Fibroblast of lung (primary cell): ENCODE measurements at regions not wholly inside any gene's neighbourhood (a gene's known extent, or its start where the extent isn't known, plus 50 kb on each side); places are given as distances from the start of the nearest gene placed in this dataset.
"Not testable (repeated sequence)": the region's sequence is repeated elsewhere in the genome, so short reads cannot be mapped to it uniquely, and the experiment has no call there.

ENCODE experiments used
- DNase-seq, 2 donors: peaks; one replicate each; pipeline versions ENCODE4 v3.0.0 to v3.0.0-alpha.2; 2010; ENCODE audit warnings: low read depth in 2 of 2
- H2AFZ ChIP-seq: 2 replicates; pipeline ENCODE4 v1.5.1; 2012; ENCODE audit warnings: low read length, control low read depth, inconsistent platforms
- H3K27ac ChIP-seq: 2 replicates; pipeline ENCODE4 v1.5.1; 2011; ENCODE audit warnings: low read length, control low read depth; ENCODE audit not compliant: insufficient read depth
- H3K27me3 ChIP-seq: 2 replicates; pipeline ENCODE4 v1.5.1; 2011; ENCODE audit warnings: mild to moderate bottlenecking, low read length; ENCODE audit not compliant: control insufficient read depth, insufficient read depth
- H3K36me3 ChIP-seq: 2 replicates; pipeline ENCODE4 v1.5.1; 2011; ENCODE audit warnings: low read length; ENCODE audit not compliant: control insufficient read depth, insufficient read depth
- H3K4me1 ChIP-seq: 2 replicates; pipeline ENCODE4 v1.5.1; 2011; ENCODE audit warnings: low read length; ENCODE audit not compliant: control insufficient read depth, insufficient read depth; ENCODE audit errors: extremely low read depth
- H3K4me2 ChIP-seq: 2 replicates; pipeline ENCODE4 v1.5.1; 2011; ENCODE audit warnings: low read length, control low read depth; ENCODE audit not compliant: insufficient read depth; ENCODE audit errors: extremely low read depth
- H3K4me3 ChIP-seq, 4 experiments: fragments of 200-600 bp in 1 of 4; sonication (generic) in 1 of 4; replicated peaks in 1 of 4; 2 replicates each; pipeline ENCODE4 v1.5.1; 2011 to 2016; ENCODE audit warnings: low read length in 4 of 4, low read depth in 3 of 4, mild to moderate bottlenecking in 3 of 4, control low read depth in 2 of 4, inconsistent platforms in 1 of 4, mixed read lengths in 1 of 4; ENCODE audit not compliant: insufficient read depth in 1 of 4; ENCODE audit errors: control extremely low read depth in 1 of 4
- H3K79me2 ChIP-seq: 2 replicates; pipeline ENCODE4 v1.5.1; 2012; ENCODE audit warnings: mild to moderate bottlenecking, low read length, inconsistent platforms; ENCODE audit not compliant: control insufficient read depth, insufficient read depth
- H3K9ac ChIP-seq: 2 replicates; pipeline ENCODE4 v1.5.1; 2011; ENCODE audit warnings: mild to moderate bottlenecking, low read length, control low read depth; ENCODE audit not compliant: insufficient read depth
- H3K9me3 ChIP-seq: 2 replicates; pipeline ENCODE4 v1.5.1; 2012; ENCODE audit warnings: low read depth, low read length; ENCODE audit not compliant: control insufficient read depth, insufficient read depth
- H4K20me1 ChIP-seq: 2 replicates; pipeline ENCODE4 v1.5.1; 2011; ENCODE audit warnings: low read length; ENCODE audit not compliant: control insufficient read depth, insufficient read depth; ENCODE audit errors: extremely low read depth
- EZH2 ChIP-seq: IDR thresholded peaks from 2 replicates; pipeline ENCODE4 v1.5.1; 2012; ENCODE audit warnings: low read length, control low read depth, mild to moderate bottlenecking; ENCODE audit errors: missing control alignments
- TF ChIP-seq, protein P1 (sequence below), 2 donors: IDR thresholded peaks in 1 of 2; conservative IDR thresholded peaks in 1 of 2; 1 replicate in 1 of 2; 2 replicates in 1 of 2; pipeline ENCODE4 v1.5.1; 2011 to 2012; ENCODE audit warnings: low read length in 2 of 2, control low read depth in 1 of 2, inconsistent platforms in 1 of 2, low read depth in 1 of 2, mild to moderate bottlenecking in 1 of 2

DNA sequence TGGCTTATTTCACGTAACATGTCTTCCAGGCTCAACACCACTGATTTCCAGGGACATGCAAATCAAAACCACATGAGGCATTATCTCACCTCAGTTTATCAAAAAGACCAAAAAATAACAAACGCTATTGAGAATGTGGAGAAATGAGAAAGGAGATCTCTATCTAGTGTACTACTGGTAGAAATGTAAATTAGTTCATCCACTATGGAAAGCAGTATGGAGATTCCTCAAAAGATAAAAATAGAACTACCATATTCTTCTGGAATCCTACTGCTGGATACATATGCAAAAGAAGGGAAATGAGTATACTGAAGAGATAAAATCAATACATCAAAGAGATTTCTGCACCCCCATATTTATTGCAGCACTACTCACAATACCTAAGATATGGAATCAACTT lies 329.6 kb upstream of the NDST3 start:
- Histone ChIP-seq H4K20me1 (no peaks in the 10 kb centered on the region), H3K4me2 (no peak overlapping the region), H3K27ac (no peak overlapping the region), H3K36me3 (no peaks in the 10 kb centered on the region), H3K4me1 (no peaks in the 10 kb centered on the region), H3K9ac (no peak overlapping the region), H2AFZ (no peak overlapping the region), H3K9me3 (no peaks in the 10 kb centered on the region), H3K27me3 (no peaks in the 10 kb centered on the region), H3K79me2 (no peaks in the 10 kb centered on the region), H3K4me3 (no peak overlapping the region)
- no peak for TF ChIP-seq EZH2
- TF ChIP-seq, protein P1, sequence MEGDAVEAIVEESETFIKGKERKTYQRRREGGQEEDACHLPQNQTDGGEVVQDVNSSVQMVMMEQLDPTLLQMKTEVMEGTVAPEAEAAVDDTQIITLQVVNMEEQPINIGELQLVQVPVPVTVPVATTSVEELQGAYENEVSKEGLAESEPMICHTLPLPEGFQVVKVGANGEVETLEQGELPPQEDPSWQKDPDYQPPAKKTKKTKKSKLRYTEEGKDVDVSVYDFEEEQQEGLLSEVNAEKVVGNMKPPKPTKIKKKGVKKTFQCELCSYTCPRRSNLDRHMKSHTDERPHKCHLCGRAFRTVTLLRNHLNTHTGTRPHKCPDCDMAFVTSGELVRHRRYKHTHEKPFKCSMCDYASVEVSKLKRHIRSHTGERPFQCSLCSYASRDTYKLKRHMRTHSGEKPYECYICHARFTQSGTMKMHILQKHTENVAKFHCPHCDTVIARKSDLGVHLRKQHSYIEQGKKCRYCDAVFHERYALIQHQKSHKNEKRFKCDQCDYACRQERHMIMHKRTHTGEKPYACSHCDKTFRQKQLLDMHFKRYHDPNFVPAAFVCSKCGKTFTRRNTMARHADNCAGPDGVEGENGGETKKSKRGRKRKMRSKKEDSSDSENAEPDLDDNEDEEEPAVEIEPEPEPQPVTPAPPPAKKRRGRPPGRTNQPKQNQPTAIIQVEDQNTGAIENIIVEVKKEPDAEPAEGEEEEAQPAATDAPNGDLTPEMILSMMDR (conservative IDR thresholded peaks at IDR 0.05 in 1 of 2, IDR thresholded peaks at IDR 0.05 in 1 of 2; ENCODE audit: low read depth in 1 of 2, low read length in 2 of 2) = no peak
- no peak for DNase-seq

DNA sequence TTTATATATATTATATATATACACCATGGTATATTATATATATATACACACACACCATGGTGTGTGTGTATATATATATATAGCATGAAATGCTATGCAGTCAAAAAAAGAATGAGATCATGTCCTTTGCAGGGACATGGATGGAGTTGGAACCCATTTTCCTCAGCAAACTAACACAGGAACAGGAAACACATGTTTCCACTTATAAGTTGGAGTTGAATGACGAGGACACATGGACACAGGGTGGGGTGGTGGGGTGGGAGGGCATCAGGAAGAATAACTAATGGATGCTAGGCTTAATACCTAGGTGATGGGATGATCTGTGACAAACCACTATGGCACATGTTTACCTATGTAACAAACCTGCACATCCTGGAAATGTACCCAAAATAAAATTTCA lies 293.6 kb upstream of the NDST3 start:
- Histone ChIP-seq H3K27me3 (no peaks in the 10 kb centered on the region), H4K20me1 (no peaks in the 10 kb centered on the region), H2AFZ (no peak overlapping the region), H3K79me2 (no peaks in the 10 kb centered on the region), H3K27ac (no peak overlapping the region), H3K4me2 (no peak overlapping the region), H3K9ac (no peak overlapping the region), H3K4me3 (no peak overlapping the region), H3K4me1 (no peaks in the 10 kb centered on the region), H3K36me3 (no peaks in the 10 kb centered on the region), H3K9me3 (no peaks in the 10 kb centered on the region)
- DNase-seq = no peak
- TF ChIP-seq, protein P1 (conservative IDR thresholded peaks at IDR 0.05 in 1 of 2, IDR thresholded peaks at IDR 0.05 in 1 of 2; ENCODE audit: low read depth in 1 of 2, low read length in 2 of 2) = no peak
- TF ChIP-seq EZH2 = no peak

DNA sequence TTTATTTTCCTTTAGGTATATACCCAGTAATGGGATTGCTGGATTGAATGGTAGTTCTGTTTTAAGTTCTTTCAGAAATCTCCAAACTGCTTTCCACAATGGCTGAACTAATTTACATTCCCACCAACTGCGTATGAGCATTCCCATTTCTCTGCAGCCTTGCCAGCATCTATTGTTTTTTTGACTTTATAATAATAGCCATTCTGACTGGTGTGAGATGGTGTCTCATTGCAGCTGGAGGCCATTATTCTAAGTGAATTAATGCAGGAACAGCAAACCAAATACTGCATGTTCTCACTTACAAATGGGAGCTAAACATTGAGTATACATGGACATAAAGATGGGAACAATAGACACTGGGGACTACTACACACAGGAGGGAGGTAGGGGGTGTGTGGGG lies 288.9 kb upstream of the NDST3 start:
- H4K20me1 ChIP-seq, H3K4me1 ChIP-seq, H3K4me2 ChIP-seq, H3K9me3 ChIP-seq, H3K4me3 ChIP-seq, H3K27me3 ChIP-seq, DNase-seq, H3K79me2 ChIP-seq, H3K36me3 ChIP-seq, H3K9ac ChIP-seq, H3K27ac ChIP-seq, H2AFZ ChIP-seq: not testable (repeated sequence)

DNA sequence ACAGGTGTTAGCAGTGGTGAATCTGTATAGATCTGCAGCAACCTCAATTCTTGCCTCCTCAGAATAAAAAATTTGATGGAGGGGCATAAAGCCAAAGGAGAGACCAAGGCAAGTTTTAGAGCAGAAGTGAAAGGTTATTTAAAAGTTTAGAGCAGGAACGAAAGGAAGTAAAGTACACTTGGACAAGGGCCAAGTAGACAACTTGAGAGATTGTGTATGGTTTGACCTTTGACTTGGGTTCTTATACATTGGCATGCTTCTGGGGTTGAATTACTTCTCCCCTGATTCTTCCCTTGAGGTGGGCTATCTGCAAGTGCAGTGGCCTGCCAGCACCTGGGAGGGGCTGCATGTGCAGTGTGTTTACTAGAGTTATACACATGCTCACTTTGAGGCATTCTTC lies 278.8 kb upstream of the NDST3 start:
- DNase-seq = no peak
- Histone ChIP-seq H3K4me2 (no peak overlapping the region), H2AFZ (no peak overlapping the region), H3K4me1 (no peaks in the 10 kb centered on the region), H3K27ac (no peak overlapping the region), H3K27me3 (no peaks in the 10 kb centered on the region), H3K36me3 (no peaks in the 10 kb centered on the region), H3K9me3 (no peaks in the 10 kb centered on the region), H3K79me2 (no peaks in the 10 kb centered on the region), H3K4me3 (no peak overlapping the region), H4K20me1 (no peaks in the 10 kb centered on the region), H3K9ac (no peak overlapping the region)
- no peak for TF ChIP-seq EZH2
- TF ChIP-seq, protein P1 (conservative IDR thresholded peaks at IDR 0.05 in 1 of 2, IDR thresholded peaks at IDR 0.05 in 1 of 2; ENCODE audit: low read depth in 1 of 2, low read length in 2 of 2) = no peak
